NCI-H510A treated with DMSO at 0.1 percent for 48 hours (cell line): ENCODE measurements at regions not wholly inside any gene's neighbourhood (a gene's known extent, or its start where the extent isn't known, plus 50 kb on each side); places are given as distances from the start of the nearest gene placed in this dataset.
A peak's percentile ranks its signal among the peaks of the same experiment; 100 is the strongest.

Experiments used
- DNase-seq: peaks from one replicate; lab custom pipeline; 2025; lab: John Stamatoyannopoulos, UW

DNA sequence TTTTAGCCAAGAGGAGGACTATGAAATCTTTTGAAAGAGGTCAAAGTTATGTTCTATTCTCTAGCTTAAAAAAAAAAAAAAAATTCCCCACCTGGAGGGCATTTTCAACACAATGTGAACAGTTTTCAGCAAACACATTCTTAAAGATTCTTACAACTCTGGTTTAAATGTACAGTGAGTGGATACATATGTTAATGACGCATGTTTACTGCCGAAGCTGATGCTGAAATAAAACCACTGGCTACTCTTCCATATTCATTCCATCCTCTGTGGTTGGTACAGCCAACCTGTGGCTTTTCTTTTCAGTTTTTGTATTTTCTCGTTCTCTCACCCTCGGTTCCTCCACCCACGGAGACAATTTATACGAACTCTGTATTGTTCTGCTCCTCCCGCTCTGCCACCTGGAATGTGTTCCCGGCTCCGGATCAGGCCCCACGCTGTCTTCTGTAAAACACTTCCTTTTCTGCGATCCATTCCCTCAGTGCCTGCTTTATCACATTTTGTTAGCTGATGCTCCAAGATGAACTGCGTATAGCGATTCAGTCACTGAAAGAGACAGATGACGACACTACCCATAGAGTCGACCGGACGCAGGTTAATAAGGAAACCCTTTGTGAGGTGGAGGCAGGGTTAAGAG, 466.4 kb upstream of the ARGLU1 start:
- DNase-seq: no peak

DNA sequence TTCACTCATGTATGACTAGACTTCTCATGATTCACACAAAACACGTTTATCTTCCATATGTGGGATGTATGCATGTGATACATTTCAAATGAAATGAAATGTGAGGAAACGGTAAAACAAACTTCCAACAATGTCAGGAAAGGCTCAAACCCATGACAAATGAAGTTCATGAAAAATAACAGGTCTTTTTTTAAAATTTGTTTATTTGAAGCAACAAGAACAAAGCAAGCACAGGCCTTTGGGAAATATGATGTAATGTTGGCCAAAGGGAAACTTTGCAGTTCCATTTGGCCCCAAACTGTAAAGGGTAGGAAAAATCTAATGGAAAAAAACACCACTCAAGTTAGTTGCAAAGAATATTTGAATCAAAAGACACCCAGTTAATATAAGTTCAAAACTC, 463.8 kb upstream of the ARGLU1 start:
- DNase-seq: no peak

DNA sequence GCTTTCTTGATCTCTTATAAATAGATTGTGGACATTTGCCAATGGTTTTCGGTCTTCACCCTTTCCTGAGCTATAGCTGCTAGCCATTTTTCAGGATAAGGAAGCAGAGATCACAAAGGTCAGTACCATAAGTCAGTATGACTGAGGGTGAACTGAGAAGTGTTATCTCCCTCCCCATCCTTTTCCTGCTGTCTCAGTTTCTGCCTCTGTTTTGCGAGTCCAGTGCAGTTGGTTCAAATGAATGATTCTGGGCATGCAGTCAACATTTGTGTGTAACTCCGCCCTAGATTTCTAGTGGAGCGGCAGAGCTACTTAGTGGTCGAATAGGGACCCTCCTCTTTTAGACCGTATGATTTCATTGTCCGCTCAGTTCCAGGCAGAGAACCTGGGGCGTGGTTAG, 460.8 kb upstream of the ARGLU1 start:
- no peak for DNase-seq

DNA sequence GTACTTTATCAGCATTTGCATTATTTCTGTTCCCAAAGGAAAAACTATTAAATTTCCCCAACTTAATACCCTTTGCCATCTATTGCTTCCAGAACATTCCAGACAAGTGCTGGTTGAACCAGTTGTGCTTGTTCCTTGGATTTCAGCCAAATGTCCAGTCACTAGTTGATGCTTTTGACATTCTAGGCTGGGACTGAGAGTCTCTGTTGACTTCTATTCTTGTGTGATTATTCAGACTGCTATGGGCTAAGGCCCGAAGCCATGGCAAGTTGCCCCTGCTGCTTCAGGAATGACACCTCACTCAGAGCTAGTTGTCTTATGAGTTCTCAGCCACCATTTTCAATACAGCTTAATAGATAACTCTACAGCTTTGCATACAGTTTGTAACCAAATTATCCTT, 458.1 kb upstream of the ARGLU1 start:
- peak; percentile 23 for DNase-seq

GRCh38 chr13:107023335-107023734, 455.4 kb upstream of the ARGLU1 start:
- no peak for DNase-seq

DNA sequence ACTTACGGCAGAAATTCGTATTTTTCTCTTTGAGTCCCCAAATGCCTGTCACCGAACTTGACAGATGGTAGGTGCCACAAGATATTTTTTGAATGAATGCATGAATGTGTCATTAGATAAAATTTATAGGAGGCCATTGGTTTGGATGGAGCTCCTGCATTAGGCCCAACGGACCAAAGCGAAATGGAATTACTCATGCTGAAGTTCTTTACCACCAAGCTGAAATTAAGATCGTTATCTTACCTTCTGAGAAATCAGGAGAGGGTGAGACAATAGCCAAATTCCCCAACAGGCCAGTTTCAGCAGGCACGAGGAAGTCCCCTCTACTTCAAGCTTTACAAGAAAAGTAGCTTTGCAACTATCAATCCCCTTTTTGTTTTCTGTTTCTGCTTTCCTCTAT, 452.5 kb upstream of the ARGLU1 start:
- DNase-seq: no peak

- no peak for DNase-seq
Observed at GRCh38 chr13:107018285-107018684, 450.3 kb upstream of the ARGLU1 start.

- no peak for DNase-seq
Observed at GRCh38 chr13:107006661-107007060, 438.7 kb upstream of the ARGLU1 start.

GRCh38 chr13:107005577-107005976, 437.6 kb upstream of the ARGLU1 start:
- DNase-seq: peak; percentile 33

DNA sequence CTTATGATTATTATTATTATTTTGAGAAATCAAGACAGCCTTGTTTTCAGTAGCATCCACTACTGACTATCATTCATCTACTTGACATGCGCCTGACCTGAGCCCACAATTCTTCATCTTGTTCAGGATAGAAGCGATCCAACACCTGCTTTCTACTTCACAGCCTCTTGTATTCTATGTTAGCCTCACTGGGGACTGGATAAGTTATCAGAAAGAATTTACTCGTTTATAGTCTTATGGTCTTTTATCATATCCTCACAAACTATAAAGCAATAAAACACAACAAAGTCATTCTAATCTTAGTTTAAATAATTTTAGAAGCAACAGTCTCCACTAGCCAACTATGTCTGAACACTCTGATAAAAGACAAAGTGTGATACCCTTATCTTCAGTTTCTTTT, 436.0 kb upstream of the ARGLU1 start:
- DNase-seq: no peak

DNA sequence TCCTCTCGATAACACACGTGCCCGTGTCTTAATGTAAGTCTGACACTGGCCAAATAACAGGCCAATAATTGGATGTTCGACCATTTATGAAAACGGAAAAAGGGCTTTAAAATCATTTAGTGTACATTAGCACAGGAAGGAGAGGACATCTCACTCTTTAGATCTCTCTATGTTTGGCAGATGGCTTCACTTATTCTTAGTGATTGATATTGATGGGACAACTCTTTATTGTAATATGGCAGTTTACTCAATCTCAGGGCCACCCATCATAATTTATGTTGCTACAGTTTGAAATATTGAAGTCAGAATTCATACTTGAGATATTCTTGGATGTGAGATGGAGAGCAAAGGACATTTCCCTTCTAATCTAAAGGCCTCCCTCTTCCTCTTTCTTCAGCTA, 430.7 kb upstream of the ARGLU1 start:
- no peak for DNase-seq

GRCh38 chr13:106997696-106998095, 429.8 kb upstream of the ARGLU1 start:
- no peak for DNase-seq

DNA sequence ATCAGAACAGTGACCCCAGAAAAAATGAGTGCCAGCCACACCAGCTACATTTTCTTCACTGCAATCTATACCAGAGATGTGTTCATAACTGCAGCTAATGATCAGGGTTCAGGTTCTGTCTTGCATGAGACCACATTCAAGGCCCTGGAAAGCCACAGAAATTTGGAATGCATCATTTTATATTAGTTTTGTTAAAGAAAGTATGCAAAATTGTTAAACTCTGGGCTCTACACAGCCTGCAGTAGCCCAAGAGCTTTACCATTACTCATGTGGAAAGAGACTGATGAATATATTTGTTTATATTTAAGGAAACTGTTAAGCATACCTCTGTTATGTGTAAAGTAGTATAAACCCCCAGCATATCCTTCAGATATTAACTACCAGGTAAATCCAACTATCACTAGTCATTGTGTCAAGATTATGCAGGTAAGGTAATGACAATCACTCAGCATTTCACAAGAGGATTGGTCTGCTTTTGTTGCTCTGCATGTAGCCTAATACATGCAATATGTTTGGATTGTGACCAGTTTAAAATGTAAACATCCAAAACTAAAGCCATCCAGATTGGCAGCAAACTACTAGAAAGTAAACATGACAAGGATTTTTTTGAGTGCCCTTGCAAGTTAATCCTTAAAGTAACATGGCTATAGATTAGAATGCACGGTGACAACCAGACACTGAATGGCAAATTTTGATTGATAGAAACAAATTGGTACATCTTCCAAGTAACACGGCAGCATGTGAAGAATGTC, 429.1 kb upstream of the ARGLU1 start:
- DNase-seq: peak; percentile 6

GRCh38 chr13:106990594-106990993, 422.7 kb upstream of the ARGLU1 start:
- DNase-seq: no peak

DNA sequence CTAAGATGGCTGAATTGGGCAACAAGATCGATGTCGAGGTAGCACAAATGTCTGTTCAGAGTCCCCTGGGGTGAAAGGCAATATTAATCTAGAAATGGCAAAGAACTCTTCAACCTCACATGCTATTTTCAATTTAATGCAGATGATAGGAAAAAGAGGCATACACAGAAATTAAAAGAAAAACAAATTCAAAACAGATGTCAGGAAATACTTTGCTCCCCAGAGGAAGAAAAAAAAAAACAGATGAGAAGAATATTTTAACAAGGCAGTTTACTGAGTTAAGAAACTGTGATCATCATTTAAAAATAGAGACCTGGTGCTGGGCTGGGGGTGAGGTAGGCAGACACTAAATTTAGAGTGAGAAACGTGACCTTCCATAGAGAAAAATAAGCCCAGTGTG, 421.9 kb upstream of the ARGLU1 start:
- no peak for DNase-seq

- DNase-seq: no peak
Observed at GRCh38 chr13:106987427-106987785, 419.5 kb upstream of the ARGLU1 start.

DNA sequence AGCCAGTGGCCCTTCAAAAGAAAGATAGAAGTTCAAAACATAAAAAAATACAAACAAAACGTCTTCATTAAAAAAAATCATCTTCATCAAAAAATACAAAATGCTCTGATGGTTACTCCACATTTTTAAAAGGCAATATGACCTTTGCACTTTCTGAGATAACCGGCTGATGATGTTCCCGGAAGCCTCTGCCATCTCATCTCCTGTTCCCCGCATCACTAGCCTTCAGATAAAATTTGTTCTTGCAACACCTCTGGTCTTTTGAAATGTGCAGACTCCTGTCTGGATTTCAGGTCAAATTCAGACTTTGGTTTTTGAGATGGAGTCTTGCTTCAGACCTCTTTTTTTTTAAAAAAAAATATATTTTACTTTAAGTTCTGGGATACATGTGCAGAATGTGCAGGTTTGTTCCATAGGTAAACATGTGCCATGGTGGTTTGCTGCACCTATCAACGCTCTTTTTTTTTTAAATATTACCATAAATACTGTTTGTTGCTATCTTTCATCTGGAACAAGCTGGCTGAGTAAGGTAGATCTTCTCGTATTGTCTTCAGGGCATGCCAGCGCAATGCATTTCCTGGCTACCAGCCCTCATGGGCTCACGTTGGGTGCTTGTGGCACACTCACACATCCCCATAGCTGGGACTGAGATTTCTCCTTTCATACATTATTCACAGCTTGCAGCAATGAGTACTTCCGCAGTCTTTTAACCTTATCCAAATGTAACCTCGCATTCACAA, 418.9 kb upstream of the ARGLU1 start:
- no peak for DNase-seq

DNA sequence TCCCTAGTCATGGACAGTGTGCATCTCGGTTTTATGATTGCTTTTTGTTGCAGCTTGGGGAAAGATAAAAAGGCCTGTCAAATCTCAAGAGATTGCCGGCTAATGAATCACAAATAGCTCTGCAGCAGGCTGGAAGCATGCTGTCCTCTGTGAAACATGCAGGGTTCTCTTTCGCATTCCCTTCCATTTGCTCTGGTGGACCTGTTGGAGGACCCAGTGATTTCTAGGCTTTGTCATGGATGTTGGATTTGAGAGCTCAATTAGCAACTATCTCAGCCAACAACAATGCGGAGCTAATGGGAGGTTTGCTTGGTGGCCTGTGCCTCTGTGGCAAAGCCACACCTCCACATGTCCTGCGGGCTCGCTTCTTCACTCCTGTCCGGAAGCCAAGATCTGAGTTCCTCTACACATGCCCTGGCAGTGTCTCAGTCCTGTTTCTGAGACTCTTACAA, 418.1 kb upstream of the ARGLU1 start:
- DNase-seq: no peak

DNA sequence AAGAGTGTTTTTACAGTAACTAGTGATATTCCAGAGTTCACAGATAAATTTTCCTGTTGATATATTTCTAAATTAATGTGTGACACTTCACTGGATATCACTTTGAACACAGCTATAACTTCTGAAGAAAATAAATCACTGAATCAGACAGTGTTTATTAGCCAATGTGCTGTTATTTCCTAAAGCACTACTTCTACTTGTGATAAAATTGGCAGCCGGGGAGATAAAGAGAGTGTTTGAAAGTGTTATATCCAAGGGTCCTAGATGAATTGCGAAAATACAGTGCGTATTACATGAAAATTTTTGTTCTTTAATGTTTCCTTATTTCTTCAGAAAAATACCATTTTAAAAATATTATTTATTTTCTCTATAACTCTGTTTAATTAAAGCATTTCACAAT, 417.5 kb upstream of the ARGLU1 start:
- no peak for DNase-seq

- DNase-seq: no peak
Observed at GRCh38 chr13:106981051-106981450, 413.1 kb upstream of the ARGLU1 start.

DNA sequence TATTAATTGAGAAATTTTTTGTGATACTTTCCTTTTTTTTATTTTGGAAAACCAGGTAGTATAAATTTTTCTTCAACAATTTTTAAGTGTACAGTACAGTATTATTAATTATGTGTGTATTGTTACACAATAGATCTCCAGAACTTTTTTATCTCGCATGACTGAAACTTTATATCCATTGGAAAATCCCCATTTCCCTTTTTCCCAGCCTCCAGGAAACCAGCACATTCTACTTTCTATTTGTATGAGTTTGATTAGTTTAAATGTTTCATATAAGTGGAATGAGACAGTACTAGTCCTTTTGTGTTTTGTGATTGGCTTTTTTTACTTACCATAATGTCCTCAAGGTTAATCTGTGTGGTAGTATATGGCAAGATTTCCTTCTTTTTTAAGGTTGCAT, 399.5 kb upstream of the ARGLU1 start:
- DNase-seq: no peak

- no peak for DNase-seq
Observed at GRCh38 chr13:106963151-106963550, 395.2 kb upstream of the ARGLU1 start.

GRCh38 chr13:106961651-106962050, 393.7 kb upstream of the ARGLU1 start:
- no peak for DNase-seq
